Loucy (cell line): ENCODE measurements at regions not wholly inside any gene's neighbourhood (a gene's known extent, or its start where the extent isn't known, plus 50 kb on each side); places are given as distances from the start of the nearest gene placed in this dataset.

Experiments
- EZH2phosphoT487 ChIP-seq: fragments of 200-600 bp; IDR thresholded peaks from 2 replicates; pipeline ENCODE4 v1.6.1; 2018; ENCODE audit warnings: antibody characterized with exemption, mild to moderate bottlenecking, moderate library complexity, borderline replicate concordance
- TF ChIP-seq, protein P1 (sequence below): fragments of 200-600 bp; sonication (generic); conservative IDR thresholded peaks from 2 replicates; pipeline ENCODE4 v1.5.1; 2014; ENCODE audit warnings: mild to moderate bottlenecking, antibody characterized with exemption, low read length

DNA sequence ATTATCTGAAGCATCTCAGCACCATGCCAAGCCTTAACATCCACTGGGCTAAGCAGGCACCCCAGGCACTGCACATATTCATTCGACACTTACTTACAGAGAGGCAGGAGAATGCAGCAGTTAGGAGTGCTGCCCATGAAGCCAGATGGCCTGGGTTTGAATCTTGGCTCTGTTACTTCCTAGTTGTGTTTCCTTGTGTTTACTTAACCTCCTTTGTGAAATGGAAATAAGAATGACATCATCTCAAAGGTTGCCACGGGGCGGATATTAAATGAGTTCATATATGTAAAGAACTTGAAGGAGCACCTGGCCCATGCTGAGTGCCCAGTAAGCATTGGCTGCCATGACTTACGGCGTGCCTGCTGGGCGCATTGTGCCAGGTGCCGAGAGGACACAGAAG is 565.2 kb downstream of the CDK5RAP2 start:
- TF ChIP-seq, protein P1, sequence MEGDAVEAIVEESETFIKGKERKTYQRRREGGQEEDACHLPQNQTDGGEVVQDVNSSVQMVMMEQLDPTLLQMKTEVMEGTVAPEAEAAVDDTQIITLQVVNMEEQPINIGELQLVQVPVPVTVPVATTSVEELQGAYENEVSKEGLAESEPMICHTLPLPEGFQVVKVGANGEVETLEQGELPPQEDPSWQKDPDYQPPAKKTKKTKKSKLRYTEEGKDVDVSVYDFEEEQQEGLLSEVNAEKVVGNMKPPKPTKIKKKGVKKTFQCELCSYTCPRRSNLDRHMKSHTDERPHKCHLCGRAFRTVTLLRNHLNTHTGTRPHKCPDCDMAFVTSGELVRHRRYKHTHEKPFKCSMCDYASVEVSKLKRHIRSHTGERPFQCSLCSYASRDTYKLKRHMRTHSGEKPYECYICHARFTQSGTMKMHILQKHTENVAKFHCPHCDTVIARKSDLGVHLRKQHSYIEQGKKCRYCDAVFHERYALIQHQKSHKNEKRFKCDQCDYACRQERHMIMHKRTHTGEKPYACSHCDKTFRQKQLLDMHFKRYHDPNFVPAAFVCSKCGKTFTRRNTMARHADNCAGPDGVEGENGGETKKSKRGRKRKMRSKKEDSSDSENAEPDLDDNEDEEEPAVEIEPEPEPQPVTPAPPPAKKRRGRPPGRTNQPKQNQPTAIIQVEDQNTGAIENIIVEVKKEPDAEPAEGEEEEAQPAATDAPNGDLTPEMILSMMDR: no peak
- TF ChIP-seq EZH2phosphoT487: no peak
